ENCODE measurements at regions not wholly inside any gene's neighbourhood (a gene's known extent, or its start where the extent isn't known, plus 50 kb on each side); places are given as distances from the start of the nearest gene placed in this dataset.

GRCh38 chr18:47528343-47528742 lies 276.9 kb upstream of the SKOR2 start:
- no peak for TF ChIP-seq CTCF (conservative IDR thresholded peaks at IDR 0.05 in 1 of 2, IDR thresholded peaks at IDR 0.05 in 1 of 2; ENCODE audit: extremely low read depth in 1 of 2, insufficient read depth in 1 of 2, low read depth in 1 of 2, low read length in 2 of 2)
- TF ChIP-seq EZH2 (IDR thresholded peaks at IDR 0.05; ENCODE audit: borderline replicate concordance, low read length): no peak
